HCT116 (cell line): ENCODE measurements at regions not wholly inside any gene's neighbourhood (a gene's known extent, or its start where the extent isn't known, plus 50 kb on each side); places are given as distances from the start of the nearest gene placed in this dataset.

Experiments
- ATAC-seq: fragments of 200-7000 bp; cut with Tn5 transposase; 2 replicates; pipeline ENCODE4 v1.9.1; 2020; ENCODE audit warnings: mild to moderate bottlenecking, moderate library complexity
- BruUV-seq: library from RNA; stranded (reverse); fragments of 400-500 nt; replicated peaks from 2 replicates; lab custom pipeline; 2021; lab: Mats Ljungman, UMichigan
- CTCF ChIA-PET: fragments of 300-600 bp; sonication (Branson Sonifier 250); formaldehyde crosslinking; loops from one replicate; lab custom pipeline; 2021; ENCODE audit warnings: antibody characterized with exemption; lab: Charles Lee
- POLR2A ChIA-PET: fragments of 300-600, 350-600 bp; sonication (Branson Sonifier 250); formaldehyde crosslinking; loops from one replicate; lab custom pipeline; 2021; ENCODE audit warnings: antibody characterized with exemption; lab: Charles Lee
- RAD21 ChIA-PET, 2 experiments: fragments of 300-600 bp; sonication (Branson Sonifier 250); formaldehyde crosslinking; loops; one replicate each; lab custom pipeline; 2023; ENCODE audit warnings: low total read pairs in 2 of 2; ENCODE audit not compliant: uncharacterized antibody in 2 of 2, unreplicated experiment in 2 of 2, low non-redundant PET in 1 of 2; lab: Charles Lee
- DNase-seq: peaks from one replicate; pipeline ENCODE4 v3.0.0-alpha.2; 2010; ENCODE audit warnings: low read depth, low spot score
- H2AFZ ChIP-seq: fragments of 200-600 bp; shearing (Covaris generic), sonication (generic); 2 replicates; pipeline ENCODE4 v1.6.1; 2017; ENCODE audit warnings: low read depth, mixed run types, mixed read lengths, antibody characterized with exemption, low read length; ENCODE audit not compliant: poor library complexity, severe bottlenecking
- H3K27ac ChIP-seq: 2 replicates; pipeline ENCODE4 v1.5.1; 2012; ENCODE audit warnings: low read depth, low read length
- H3K27me3 ChIP-seq: fragments of 200-600 bp; sonication (generic); 2 replicates; pipeline ENCODE4 v1.6.1; 2016; ENCODE audit warnings: mixed run types, low read length, mixed read lengths; ENCODE audit not compliant: insufficient read depth
- H3K36me3 ChIP-seq, 2 experiments: fragments of 200-500 bp in 1 of 2; fragments of 200-600 bp in 1 of 2; sonication (Bioruptor generic) in 1 of 2; sonication (generic) in 1 of 2; 2 replicates each; pipeline versions ENCODE4 v1.5.1 to v1.6.1; 2014 to 2016; ENCODE audit warnings: low read length in 2 of 2, inconsistent platforms in 1 of 2, mixed read lengths in 1 of 2, mixed run types in 1 of 2; ENCODE audit not compliant: insufficient read depth in 2 of 2, control insufficient read depth in 1 of 2
- H3K4me1 ChIP-seq, 2 experiments: fragments of 200-600 bp in 1 of 2; sonication (generic) in 1 of 2; 2 replicates each; pipeline versions ENCODE4 v1.5.1 to v1.6.1; 2012 to 2017; ENCODE audit warnings: low read length in 2 of 2, inconsistent platforms in 1 of 2, mild to moderate bottlenecking in 1 of 2, mixed read lengths in 1 of 2, mixed run types in 1 of 2, moderate library complexity in 1 of 2; ENCODE audit not compliant: insufficient read depth in 2 of 2, control insufficient read depth in 1 of 2
- H3K4me2 ChIP-seq: fragments of 200-600 bp; sonication (generic); 2 replicates; pipeline ENCODE4 v1.6.1; 2017; ENCODE audit warnings: mixed run types, low read length, mixed read lengths
- H3K4me3 ChIP-seq, 2 experiments: fragments of 200-600 bp in 1 of 2; sonication (generic) in 1 of 2; replicated peaks in 1 of 2; 2 replicates each; pipeline ENCODE4 v1.5.1; 2011 to 2016; ENCODE audit warnings: low read length in 2 of 2, control low read depth in 1 of 2, low read depth in 1 of 2, mild to moderate bottlenecking in 1 of 2, mixed read lengths in 1 of 2, mixed run types in 1 of 2
- H3K79me2 ChIP-seq: fragments of 200-600 bp; sonication (generic); 2 replicates; pipeline ENCODE4 v1.6.1; 2017; ENCODE audit warnings: mild to moderate bottlenecking, mixed run types, low read length, moderate library complexity, mixed read lengths; ENCODE audit not compliant: insufficient read depth
- H3K9ac ChIP-seq: fragments of 200-600 bp; sonication (generic); 2 replicates; pipeline ENCODE4 v1.6.1; 2016; ENCODE audit warnings: low read length, mixed read lengths
- H3K9me2 ChIP-seq: fragments of 200-600 bp; sonication (generic), shearing (Covaris generic); 2 replicates; pipeline ENCODE4 v1.6.1; 2017; ENCODE audit warnings: mixed run types, mild to moderate bottlenecking, moderate library complexity; ENCODE audit not compliant: insufficient read depth
- H3K9me3 ChIP-seq, 2 experiments: fragments of 200-500 bp in 1 of 2; fragments of 200-600 bp in 1 of 2; sonication (Bioruptor generic) in 1 of 2; sonication (generic) in 1 of 2; 2 replicates each; pipeline ENCODE4 v1.6.1; 2014 to 2017; ENCODE audit warnings: low read length in 2 of 2, mixed read lengths in 2 of 2, inconsistent platforms in 1 of 2, low read depth in 1 of 2, mild to moderate bottlenecking in 1 of 2, mixed run types in 1 of 2, moderate library complexity in 1 of 2; ENCODE audit not compliant: control insufficient read depth in 1 of 2, insufficient read depth in 1 of 2
- H4K20me1 ChIP-seq: fragments of 200-600 bp; sonication (generic), shearing (Covaris generic); 2 replicates; pipeline ENCODE4 v1.6.1; 2017; ENCODE audit warnings: mixed run types, mild to moderate bottlenecking, moderate library complexity; ENCODE audit not compliant: insufficient read depth
- CEBPB ChIP-seq: IDR thresholded peaks from 2 replicates; pipeline ENCODE4 v1.6.1; 2012; ENCODE audit warnings: low read depth
- EGR1 ChIP-seq: IDR thresholded peaks from 2 replicates; pipeline ENCODE4 v1.6.1; 2012; ENCODE audit warnings: low read depth
- EZH2 ChIP-seq: fragments of 200-600 bp; sonication (generic); IDR thresholded peaks from 2 replicates; pipeline ENCODE4 v1.6.1; 2017; ENCODE audit warnings: antibody characterized with exemption, mixed run types
- EZH2phosphoT487 ChIP-seq: fragments of 200-600 bp; IDR thresholded peaks from 2 replicates; pipeline ENCODE4 v1.6.1; 2018; ENCODE audit warnings: antibody characterized with exemption, borderline replicate concordance
- POLR2A ChIP-seq: IDR thresholded peaks from 2 replicates; pipeline ENCODE4 v1.7.0; 2011; ENCODE audit warnings: borderline replicate concordance; ENCODE audit not compliant: insufficient read depth, insufficient read length; ENCODE audit errors: extremely low read depth
- POLR2AphosphoS5 ChIP-seq: IDR thresholded peaks from 2 replicates; pipeline ENCODE4 v1.6.1; 2011; ENCODE audit warnings: mild to moderate bottlenecking, low read depth, low read length, moderate library complexity
- SIN3A ChIP-seq: IDR thresholded peaks from 2 replicates; pipeline ENCODE4 v1.6.1; 2012; ENCODE audit warnings: low read depth
- SP1 ChIP-seq: IDR thresholded peaks from 2 replicates; pipeline ENCODE4 v1.6.1; 2012; ENCODE audit warnings: low read depth
- TCF7L2 ChIP-seq: IDR thresholded peaks from 2 replicates; pipeline ENCODE4 v1.7.0; 2011; ENCODE audit warnings: borderline replicate concordance, inconsistent platforms; ENCODE audit not compliant: insufficient read depth, insufficient read length; ENCODE audit errors: extremely low read depth
- intact Hi-C: fragments of 100-400 bp; cut with micrococcal nuclease; formaldehyde crosslinking; loops from 2 replicates; pipeline ENCODE4 v1.10.0; 2022
- TF ChIP-seq, protein P1 (sequence below): IDR thresholded peaks from 2 replicates; pipeline ENCODE4 v1.6.1; 2011; ENCODE audit warnings: mild to moderate bottlenecking, low read length, moderate library complexity; ENCODE audit not compliant: insufficient replicate concordance; ENCODE audit errors: extremely low read depth
- TF ChIP-seq, protein P2 (sequence below): IDR thresholded peaks from 2 replicates; pipeline ENCODE4 v1.6.1; 2012

DNA sequence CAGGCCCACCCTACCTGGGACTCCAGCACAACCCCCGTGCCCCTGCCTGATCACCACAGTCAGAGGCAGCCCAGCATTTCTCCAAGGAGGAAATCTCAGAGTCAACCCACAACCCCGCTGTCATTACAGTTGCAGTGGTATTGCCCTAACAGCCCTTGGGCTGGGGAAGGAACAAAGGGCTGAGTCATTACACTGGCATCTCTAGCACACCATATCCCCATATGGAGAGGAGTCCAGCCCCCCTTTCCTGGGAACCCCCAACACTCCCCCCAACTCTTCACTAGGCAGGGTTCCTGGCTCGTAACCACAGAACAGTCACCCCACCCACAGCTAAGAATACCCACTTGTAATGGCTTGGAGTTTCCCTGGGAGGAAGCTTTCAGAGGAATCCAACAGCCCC lies 149.4 kb upstream of the OGFRL1 start:
- Histone ChIP-seq H2AFZ (no peak overlapping the region), H3K36me3 (no peaks in the 10 kb centered on the region), H4K20me1 (no peaks in the 10 kb centered on the region), H3K4me1 (no peaks in the 10 kb centered on the region), H3K79me2 (no peaks in the 10 kb centered on the region), H3K9me3 (no peaks in the 10 kb centered on the region), H3K27ac (no peak overlapping the region), H3K9ac (no peak overlapping the region), H3K9me2 (no peaks in the 10 kb centered on the region), H3K4me3 (no peak overlapping the region), H3K27me3 (no peaks in the 10 kb centered on the region), H3K4me2 (no peak overlapping the region)
- POLR2A ChIA-PET, result no interaction called here
- RAD21 ChIA-PET, result no interaction called here
- CTCF ChIA-PET, result no interaction called here
- intact Hi-C loops, result no loop called here
- ATAC-seq, result no peak
- no peak for DNase-seq
- TF ChIP-seq SIN3A, result no peak
- TF ChIP-seq, protein P1, sequence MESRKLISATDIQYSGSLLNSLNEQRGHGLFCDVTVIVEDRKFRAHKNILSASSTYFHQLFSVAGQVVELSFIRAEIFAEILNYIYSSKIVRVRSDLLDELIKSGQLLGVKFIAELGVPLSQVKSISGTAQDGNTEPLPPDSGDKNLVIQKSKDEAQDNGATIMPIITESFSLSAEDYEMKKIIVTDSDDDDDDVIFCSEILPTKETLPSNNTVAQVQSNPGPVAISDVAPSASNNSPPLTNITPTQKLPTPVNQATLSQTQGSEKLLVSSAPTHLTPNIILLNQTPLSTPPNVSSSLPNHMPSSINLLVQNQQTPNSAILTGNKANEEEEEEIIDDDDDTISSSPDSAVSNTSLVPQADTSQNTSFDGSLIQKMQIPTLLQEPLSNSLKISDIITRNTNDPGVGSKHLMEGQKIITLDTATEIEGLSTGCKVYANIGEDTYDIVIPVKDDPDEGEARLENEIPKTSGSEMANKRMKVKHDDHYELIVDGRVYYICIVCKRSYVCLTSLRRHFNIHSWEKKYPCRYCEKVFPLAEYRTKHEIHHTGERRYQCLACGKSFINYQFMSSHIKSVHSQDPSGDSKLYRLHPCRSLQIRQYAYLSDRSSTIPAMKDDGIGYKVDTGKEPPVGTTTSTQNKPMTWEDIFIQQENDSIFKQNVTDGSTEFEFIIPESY, result no peak
- no TSS peak for BruUV-seq

DNA sequence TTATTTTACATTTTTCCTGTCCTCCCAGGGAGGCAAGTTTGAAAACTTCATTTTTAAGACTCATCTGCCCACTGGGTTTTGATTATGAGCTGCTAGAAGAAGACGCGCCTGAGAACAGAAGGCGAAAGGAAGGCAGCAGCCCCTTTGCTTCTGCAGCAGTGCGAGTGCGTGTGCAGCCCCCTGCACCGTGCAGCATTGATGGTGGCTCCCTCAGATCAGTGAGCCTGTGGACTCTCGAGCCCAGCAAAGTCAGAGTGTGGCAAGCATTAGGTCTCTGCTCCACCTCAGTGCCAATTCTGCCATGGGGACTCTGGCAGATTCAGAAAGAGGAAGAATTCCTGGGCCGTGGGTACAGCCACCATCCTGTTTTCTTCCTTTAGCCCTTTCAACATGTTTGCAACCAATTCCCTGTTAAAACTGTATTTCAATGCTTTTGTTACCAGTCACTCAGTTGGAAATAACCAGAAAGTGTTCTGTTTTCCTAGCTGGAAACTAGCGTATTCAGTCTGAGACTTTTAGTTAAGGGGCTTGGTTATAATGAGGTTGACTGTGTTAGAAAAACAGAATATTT lies 134.8 kb upstream of the OGFRL1 start:
- no peak for DNase-seq
- BruUV-seq, result no TSS peak
- ATAC-seq, result no peak
- Histone ChIP-seq H3K9ac (no peak overlapping the region), H3K27ac (no peak overlapping the region), H3K4me1 (no peaks in the 10 kb centered on the region), H2AFZ (no peak overlapping the region), H3K4me2 (no peak overlapping the region), H3K36me3 (no peaks in the 10 kb centered on the region), H3K27me3 (0 out of 2 replicates have a peak, but pooled peaks cover 3% of the 10 kb centered on the region), H3K9me2 (no peaks in the 10 kb centered on the region), H4K20me1 (no peaks in the 10 kb centered on the region), H3K79me2 (no peaks in the 10 kb centered on the region), H3K4me3 (no peak overlapping the region), H3K9me3 (no peaks in the 10 kb centered on the region)
- POLR2A ChIA-PET, result no interaction called here
- RAD21 ChIA-PET, result no interaction called here
- CTCF ChIA-PET, result no interaction called here
- intact Hi-C loops, result no loop called here
- TF ChIP-seq EZH2, result no peak
- no peak for TF ChIP-seq SP1
- TF ChIP-seq, protein P1, result no peak
- TF ChIP-seq EZH2phosphoT487, result no peak
- no peak for TF ChIP-seq POLR2A
- no peak for TF ChIP-seq CEBPB
- TF ChIP-seq POLR2AphosphoS5, result no peak
- no peak for TF ChIP-seq TCF7L2
- TF ChIP-seq, protein P2, sequence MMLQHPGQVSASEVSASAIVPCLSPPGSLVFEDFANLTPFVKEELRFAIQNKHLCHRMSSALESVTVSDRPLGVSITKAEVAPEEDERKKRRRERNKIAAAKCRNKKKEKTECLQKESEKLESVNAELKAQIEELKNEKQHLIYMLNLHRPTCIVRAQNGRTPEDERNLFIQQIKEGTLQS, result no peak
- TF ChIP-seq EGR1, result no peak
